ACHN (cell line): ENCODE measurements at regions not wholly inside any gene's neighbourhood (a gene's known extent, or its start where the extent isn't known, plus 50 kb on each side); places are given as distances from the start of the nearest gene placed in this dataset.
"Not testable (repeated sequence)": the region's sequence is repeated elsewhere in the genome, so short reads cannot be mapped to it uniquely, and the experiment has no call there.

Experiments
- DNase-seq: peaks from one replicate; pipeline ENCODE4 v3.0.0-alpha.2; 2015
- in situ Hi-C: cut with HindIII; loops from 2 replicates; pipeline ENCODE4 v1.10.0; 2017; ENCODE audit warnings: low sequenced_read_pairs, low pct_ligation_motif_present, low pct_unique_long_range_greater_than_20kb

DNA sequence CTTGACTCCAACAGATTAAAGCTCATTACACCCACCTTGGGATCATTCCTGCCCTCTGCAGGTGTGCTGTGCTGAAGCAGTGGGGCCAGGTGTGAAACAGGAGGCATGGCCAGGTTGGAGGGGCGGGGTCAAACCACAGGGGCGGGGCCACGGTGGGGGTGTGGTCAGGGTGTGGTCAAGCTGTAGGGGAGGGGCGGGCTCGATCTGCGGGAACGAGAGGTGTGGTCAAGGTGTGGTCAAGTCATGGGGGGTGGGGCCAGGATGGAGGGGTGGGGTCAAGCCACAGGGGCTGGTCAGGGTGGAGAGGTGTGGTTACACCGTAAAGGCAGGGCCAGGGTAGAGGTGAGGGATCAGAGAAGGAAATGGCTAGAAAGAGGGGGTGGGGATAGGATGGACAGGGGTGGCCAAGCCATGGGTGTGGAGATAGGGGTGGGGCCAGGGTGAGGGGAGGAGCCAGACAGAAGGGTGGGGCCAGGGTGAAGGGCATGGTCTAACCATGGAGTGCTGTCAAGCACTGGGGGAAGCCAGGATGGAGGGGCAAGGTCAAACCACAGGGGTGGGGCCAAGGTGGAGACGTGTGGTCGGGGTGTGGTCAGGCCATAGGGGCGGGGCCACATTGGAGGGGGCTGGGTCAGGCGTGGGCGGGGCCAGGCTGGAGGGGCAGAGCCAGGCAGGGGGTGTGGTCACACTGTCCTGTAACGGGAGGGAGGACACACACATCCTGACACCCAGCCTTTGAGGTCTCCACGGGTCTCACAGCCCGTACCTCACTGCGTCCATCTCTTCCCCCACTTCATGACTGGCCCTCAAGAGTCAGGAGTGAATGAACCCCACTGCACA, 270.7 kb downstream of the ADGRD1 start:
- DNase-seq, in situ Hi-C loops: not testable (repeated sequence)

GRCh38 chr12:131225066-131225380, 271.3 kb downstream of the ADGRD1 start:
- in situ Hi-C loops, DNase-seq: not testable (repeated sequence)

DNA sequence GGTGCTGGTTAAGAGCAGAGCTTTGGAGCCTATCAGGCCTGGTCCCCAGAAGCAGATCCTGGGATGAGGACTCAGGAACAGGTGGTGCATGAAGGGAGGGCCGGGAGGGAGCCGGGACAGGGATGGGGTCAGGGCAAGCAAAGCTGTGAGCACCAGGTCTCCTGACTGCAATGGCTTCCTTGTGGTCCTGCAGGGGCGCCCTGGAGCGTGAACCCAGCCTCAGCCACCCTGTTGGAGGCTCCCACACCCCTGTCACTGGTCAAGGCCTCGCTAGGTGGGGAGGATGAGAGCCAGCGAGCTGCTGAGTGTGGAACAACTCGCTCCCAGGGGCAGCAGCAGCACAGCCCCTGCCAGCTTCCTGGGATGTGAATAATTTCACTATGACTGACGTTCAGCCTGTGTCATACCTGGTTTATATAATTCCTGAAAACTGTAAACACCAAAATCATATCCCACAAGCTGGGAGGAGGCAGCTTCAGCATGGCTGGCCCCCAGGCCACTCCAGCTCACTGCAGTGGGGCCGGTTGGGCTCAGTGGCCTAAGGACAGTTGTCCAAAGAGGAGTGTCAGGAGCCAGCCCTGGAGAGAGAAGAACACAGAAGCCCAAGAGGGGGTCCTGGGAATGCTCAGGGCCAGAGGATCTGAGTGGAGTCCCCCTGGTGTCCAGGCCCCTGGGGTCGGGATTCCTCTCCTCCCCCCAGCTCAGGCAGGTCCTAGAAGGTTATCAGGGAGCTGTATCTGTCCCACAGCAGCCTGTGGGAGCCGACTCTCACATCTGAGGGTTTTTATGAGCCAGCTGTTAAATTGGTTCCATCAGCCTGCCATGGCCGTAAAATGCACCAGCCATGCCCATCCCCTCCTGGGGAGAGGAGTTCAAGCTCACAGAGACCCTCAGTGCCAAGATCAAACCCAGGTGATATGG, 272.9 kb downstream of the ADGRD1 start:
- in situ Hi-C loops, result no loop called here
- no peak for DNase-seq

- in situ Hi-C loops, DNase-seq: not testable (repeated sequence)
These were observed 273.9 kb downstream of the ADGRD1 start for GRCh38 chr12:131227641-131228040.

- in situ Hi-C loops, DNase-seq: not testable (repeated sequence)
These were observed 275.3 kb downstream of the ADGRD1 start for GRCh38 chr12:131229079-131229425.

DNA sequence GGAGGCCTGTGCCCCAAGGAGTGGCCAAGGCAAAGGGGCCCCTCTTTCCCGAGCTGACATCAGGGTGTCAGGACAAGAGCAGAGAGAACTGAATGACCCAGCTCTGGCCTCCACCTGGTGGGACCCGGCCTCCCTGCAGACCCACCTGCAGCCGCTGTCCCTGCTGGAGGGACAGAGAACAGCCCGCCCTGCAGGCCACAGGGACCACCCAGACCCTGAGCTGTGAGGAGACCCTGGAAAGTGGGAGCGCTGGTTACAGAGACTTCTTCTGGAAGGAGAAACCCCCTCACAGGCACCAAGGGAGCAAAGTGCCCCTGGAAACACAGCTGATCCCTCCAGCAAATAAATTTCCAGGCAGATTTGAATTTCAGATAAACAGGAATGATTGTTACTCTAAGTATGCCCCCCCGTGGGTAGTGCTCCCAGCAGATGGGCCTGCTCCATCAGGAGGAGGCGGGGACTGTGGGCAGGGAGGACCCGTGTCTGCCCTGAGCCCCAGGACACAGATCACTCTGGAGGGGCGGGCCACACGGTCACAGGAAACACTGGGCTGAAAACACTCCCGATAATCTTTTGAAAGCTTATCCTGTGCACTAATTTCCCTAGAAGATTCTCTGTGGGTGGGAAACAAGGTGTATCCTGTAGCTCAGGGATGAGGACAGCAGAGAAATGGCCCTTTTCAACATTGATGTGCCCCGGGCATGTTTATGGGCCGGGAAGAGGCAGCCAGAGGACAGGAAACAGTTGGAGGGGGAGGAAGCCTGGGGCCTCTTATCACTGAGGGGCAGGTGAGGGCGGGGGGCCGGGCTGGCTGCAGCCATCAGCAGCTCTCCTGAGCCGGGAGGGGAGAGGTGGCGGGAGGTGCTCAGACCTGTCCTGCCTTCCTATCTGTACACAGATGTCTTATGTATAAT, 276.0 kb downstream of the ADGRD1 start:
- no peak for DNase-seq
- in situ Hi-C loops, result no loop called here

DNA sequence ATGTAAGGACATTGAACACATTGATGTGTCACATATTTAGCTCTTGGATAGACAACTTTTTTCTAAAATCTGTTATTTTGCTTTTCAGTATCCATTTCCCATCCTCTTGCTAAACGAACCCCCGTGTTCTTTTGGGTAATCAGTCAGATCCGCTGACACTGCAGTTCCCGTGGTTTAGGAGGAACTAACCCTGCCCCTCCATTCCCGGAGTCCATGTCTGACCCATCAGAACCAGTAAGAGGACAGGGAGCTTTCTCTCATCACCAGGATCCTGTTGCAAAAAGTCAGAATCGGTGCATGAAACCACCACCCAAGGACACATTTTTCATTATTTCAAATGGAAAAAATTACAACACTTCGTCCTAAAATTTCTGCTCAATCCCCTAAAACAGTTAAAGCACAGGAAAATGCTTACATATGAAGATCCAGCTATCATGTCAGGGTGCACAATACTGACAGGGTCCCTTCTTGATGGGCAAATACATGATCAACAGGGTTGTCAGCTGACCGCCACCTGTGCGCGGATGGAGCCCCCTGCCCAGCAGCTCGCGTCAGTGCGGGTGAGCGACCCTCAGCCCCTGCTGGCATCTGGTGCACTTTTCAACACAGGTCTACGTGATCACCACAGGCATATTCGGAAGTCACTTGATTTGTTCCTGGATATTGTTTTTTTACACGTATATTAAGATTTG, 276.8 kb downstream of the ADGRD1 start:
- DNase-seq, result no peak
- in situ Hi-C loops, result no loop called here

DNA sequence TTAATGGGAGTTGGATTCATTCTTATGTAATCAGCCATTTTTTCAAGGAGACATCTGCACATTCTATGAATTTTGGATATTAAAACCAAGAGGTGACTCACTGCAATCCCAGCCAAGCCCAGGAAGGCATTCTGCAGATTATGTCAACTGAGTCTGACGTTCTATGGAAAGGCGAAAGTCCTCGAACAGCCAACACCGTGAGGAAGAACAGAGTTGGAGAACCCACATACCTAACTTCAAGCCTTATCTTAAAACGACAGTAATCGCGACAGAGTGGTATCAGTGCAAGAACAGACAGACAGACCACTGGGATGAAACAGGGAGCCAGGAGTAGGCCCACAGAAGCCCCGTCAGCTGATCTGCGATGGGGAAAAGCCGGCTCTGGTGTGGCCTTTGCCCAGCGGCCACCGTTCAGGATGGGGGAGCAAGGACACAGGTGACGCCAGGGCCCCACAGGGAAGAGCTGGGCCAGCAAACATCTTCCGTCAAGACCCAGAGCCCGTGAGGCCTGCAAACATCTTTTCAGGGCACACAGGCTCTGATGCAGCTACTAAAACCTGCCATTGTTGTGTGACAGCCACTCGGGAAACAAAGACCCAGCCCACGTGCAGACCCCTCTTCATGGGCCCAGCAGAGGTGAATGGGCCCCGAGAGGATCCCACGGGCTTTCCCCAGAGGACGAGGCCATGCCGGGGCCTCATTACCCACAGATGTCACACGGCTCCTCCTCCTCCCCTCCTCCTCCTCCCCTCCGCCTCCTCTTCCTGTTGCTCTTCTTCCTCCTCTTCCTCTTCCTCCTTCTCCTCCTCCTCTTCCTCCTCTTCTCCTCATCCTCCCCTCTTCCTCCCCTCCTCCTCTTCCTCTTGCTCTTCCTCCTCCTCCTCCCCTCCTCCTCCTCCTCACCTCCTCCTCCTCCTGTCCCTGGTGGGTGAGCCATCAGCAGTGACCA, 277.6 kb downstream of the ADGRD1 start:
- DNase-seq, result no peak
- in situ Hi-C loops, result no loop called here

DNA sequence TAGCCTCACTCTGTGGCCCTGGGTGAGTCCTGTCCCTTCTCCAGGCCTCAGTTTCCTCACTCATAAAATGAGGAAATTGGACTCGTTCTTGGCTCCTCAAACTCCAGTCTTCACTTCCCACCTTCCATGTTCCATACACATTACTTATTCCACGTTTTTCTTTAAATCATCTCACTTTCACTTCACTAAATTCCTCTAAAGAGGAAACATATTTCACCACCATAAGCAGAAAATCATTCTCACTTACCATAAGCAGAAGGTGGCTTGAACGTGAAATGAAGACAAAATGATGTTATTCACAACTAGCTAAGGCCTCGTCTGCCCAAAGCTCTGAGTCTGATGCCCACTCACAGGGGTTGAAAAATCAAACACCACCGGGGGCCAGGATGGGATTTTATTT, 278.3 kb downstream of the ADGRD1 start:
- in situ Hi-C loops, result no loop called here
- DNase-seq, result no peak

DNA sequence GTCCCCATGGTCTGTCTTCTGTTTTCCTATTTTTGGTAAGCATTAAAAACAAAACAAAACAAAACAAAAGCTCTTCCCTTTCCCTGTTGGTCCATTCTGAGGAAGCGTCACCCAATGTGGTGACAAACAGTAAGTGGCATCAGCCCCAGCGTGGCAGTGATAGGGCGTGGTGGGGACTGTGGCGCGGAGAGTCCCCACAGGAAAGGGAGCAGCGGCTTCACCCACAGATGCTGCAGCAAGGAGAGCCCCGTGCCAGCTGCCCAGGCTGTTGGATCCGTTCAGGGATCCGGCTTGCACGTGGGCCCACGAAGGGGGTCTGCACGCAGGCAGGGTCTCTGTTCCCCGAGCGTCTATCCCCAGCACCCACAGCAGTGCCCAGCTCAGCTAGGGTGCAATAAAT, 279.2 kb downstream of the ADGRD1 start:
- in situ Hi-C loops, DNase-seq: not testable (repeated sequence)

DNA sequence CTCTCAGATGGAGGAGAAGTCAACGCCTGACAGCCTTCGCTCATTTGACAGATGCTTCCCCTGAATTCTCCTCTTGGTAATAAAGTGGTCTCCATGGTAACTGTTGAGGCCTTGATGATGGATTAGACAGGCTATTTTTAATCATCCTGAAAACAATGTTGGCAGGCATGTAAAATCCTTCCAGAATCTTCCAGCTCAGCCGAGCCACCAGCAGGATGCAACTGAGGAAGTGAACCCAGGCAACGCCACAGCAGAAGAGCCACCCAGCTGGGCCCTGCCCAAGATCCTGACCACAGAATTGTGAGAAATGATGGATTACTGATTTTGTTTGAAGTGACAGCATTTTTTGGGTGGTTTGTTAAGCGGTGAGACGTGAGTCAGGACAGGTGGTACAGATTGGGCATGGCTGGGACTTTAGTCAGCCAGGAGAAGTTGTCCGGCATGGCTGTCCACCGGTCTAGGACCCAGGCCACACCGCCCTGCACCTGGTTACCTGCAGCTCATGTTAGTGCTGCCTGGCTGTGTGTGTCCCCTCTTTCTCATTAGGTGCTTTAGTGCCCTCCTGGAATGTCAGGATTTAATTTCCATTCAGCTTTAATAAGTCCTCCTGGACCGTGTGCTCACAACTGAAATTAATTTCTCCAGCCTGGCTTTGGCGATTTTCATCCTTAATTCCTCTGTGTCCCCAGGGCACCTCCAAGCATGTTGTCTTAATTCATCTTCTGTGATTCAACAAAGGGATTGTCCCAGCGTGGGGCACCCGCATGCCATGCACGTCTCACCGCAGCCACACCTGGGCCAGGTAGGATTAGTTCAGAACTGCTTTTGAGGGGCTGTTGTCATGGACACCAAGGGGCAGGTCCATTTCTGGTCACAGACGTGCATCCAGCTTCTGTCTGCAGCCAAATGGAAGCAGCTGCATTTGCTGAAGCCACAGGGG, 280.4 kb downstream of the ADGRD1 start:
- DNase-seq, in situ Hi-C loops: not testable (repeated sequence)

DNA sequence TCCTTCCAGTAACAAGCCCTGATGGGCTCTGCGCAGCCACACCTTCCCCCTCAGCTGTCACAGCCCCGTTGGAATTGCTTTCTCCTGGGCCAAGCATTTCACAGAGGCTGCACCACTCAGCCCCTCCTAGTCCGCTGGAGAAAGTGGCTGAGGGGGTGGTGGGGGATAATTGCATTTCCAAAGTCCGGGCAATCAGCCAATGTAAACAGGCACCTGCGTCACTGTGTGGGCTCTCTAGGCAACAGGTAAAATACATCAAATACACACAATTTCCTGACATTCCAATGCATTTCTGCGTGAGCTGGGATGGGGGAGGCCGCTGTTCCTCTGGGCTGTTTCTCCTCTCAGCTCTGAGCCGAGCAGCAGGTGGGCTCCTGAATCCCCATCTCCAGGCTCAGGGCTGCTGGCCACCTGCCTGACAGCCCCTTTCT, 281.1 kb downstream of the ADGRD1 start:
- in situ Hi-C loops, result not testable (repeated sequence)

GRCh38 chr12:131235871-131236271, 282.2 kb downstream of the ADGRD1 start:
- no peak for DNase-seq
- in situ Hi-C loops, result no loop called here

More for the DNA sequence above, 281.1 kb downstream of the ADGRD1 start:
- DNase-seq, result not testable (repeated sequence)

DNA sequence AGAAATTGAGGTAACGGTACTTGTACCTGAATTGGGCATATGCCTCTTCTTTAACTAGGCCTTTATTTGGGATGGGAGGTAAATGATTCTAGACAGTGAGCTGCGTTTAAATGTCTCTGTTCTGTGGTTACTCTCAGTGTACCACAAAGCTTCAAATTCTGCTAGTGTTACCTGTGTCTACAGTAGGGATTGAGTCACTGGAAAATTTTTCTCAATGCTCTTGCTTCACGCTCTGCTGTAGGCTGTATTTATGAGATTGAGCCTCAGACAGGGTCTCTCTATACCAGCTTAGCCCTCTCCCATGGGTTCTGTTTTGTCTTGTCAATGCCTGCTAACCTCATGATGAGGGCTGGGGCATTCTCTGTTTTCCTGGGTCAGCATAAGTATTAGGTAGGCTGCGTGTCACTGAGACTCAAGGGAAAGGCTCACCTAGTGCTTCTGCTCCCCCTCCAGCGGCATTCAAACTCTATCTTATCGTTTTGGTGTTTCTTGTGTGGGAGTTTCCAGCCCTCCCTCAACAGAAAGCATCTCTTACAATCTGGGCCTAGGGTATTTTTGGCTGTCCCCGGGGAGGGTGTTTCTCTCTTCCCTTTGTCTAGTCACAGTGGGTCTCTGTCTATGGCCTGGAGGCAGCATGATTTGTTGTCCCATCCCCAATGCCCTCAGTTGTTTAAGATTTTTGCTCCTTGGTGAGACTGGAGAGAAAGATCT, 285.8 kb downstream of the ADGRD1 start:
- no peak for DNase-seq
- in situ Hi-C loops, result no loop called here

- DNase-seq, result no peak
- in situ Hi-C loops, result no loop called here
These were observed 287.8 kb downstream of the ADGRD1 start for GRCh38 chr12:131241517-131241916.
